ENCODE measurements at regions not wholly inside any gene's neighbourhood (a gene's known extent, or its start where the extent isn't known, plus 50 kb on each side); places are given as distances from the start of the nearest gene placed in this dataset.

DNA sequence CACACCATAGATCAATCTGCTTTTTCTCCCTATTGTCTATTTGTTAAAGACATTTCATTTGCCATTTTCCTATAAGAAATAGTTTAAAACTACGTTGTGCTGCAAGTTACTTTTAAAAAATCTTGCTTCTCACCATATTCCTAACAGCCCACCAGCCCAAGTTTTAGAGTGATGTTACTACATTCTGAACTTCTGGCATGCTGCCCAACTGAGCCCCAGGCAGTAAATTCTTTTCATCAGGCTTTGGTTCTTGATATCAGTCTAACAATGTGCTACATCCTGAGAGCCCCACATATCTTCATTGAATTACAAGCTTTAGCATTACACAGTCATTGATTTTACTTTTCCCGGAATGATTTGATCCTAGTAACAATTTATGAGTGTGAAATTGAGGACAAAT is 283.8 kb upstream of the IL1RAPL1 start:
- no peak overlapping the region for H3K27ac ChIP-seq (ENCODE audit: insufficient read depth in 1 of 2, low read depth in 1 of 2, low read length in 2 of 2, poor library complexity in 1 of 2, severe bottlenecking in 2 of 2)
- H3K36me3 ChIP-seq (ENCODE audit: control insufficient read depth in 4 of 4, insufficient read depth in 4 of 4, low read length in 3 of 4): no peaks in the 10 kb centered on the region
- ChIA-PET CTCF (no interaction called here), POLR2A (no interaction called here)
- H3K27me3 ChIP-seq (replicated peaks in 2 of 5; ENCODE audit: control insufficient read depth in 4 of 5, insufficient read depth in 5 of 5, low read length in 4 of 5): no peaks in the 10 kb centered on the region
- H3K4me1 ChIP-seq (ENCODE audit: control extremely low read depth in 1 of 4, control insufficient read depth in 4 of 4, insufficient read depth in 4 of 4, low read length in 3 of 4): no peaks in the 10 kb centered on the region
- H3K9me3 ChIP-seq (ENCODE audit: control extremely low read depth in 1 of 5, control insufficient read depth in 4 of 5, insufficient read depth in 2 of 5, low read depth in 1 of 5, low read length in 4 of 5): no peaks in the 10 kb centered on the region
- 75% methylated on average over 1 of the region's 2 CpGs for WGBS (ENCODE audit: insufficient coverage)
- H3K4me3 ChIP-seq (ENCODE audit: control insufficient read depth in 1 of 7, extremely low read depth in 1 of 7, insufficient read depth in 4 of 7, low read depth in 2 of 7, low read length in 6 of 7): no peak overlapping the region
- DNase-seq: no peak

DNA sequence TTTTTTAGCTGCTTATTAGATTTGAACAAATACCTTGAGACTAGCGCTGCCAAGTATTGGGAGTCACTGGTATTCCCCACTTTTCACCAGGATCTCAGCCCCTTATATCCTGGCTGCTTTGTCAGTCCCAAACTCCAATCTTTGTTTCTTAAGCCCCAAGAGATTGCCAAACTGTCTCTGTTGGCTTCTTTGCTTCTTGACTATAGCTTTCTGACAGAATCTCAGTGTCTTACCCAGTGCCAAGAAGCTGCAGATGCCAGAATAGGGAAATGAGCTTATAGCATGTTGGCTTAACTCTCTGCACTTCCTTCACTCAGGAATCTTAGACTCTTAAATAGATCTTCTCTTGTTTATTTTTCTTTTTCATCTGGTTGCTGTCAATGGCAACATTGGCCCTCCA is 297.5 kb upstream of the DCAF8L1 start:
- POLR2A ChIA-PET: no interaction called here
- Histone ChIP-seq H3K4me1 (ENCODE audit: control extremely low read depth in 1 of 4, control insufficient read depth in 4 of 4, insufficient read depth in 4 of 4, low read length in 3 of 4) (no peaks in the 10 kb centered on the region), H3K36me3 (ENCODE audit: control insufficient read depth in 4 of 4, insufficient read depth in 4 of 4, low read length in 3 of 4) (no peaks in the 10 kb centered on the region), H3K4me3 (ENCODE audit: control insufficient read depth in 1 of 7, extremely low read depth in 1 of 7, insufficient read depth in 4 of 7, low read depth in 2 of 7, low read length in 6 of 7) (no peak overlapping the region), H3K27me3 (replicated peaks in 2 of 5; ENCODE audit: control insufficient read depth in 4 of 5, insufficient read depth in 5 of 5, low read length in 4 of 5) (no peaks in the 10 kb centered on the region), H3K9me3 (ENCODE audit: control extremely low read depth in 1 of 5, control insufficient read depth in 4 of 5, insufficient read depth in 2 of 5, low read depth in 1 of 5, low read length in 4 of 5) (no peaks in the 10 kb centered on the region), H3K27ac (ENCODE audit: insufficient read depth in 1 of 2, low read depth in 1 of 2, low read length in 2 of 2, poor library complexity in 1 of 2, severe bottlenecking in 2 of 2) (no peak overlapping the region)
- WGBS (ENCODE audit: insufficient coverage): 82% methylated on average over 1 of the region's 1 CpG
- CTCF ChIA-PET: no interaction called here
- DNase-seq: no peak

DNA sequence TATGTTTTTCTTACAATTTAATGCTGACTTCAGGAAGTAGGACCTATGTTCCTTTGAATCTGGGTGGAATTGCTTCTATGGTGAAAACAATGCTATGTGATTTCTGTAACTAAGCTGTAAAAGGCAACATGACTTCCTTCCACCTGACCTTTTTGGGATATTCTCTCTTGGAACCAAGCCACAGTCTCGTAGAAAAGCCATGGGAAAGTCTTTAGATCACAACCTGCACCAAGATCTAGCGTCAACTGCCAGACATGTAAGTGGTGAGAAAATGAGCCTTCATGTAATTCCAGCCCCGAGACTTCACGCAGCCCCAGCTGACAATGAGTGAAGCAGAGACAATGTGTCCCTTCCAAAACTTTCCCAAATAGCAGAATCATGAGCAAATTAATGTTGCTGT is 297.0 kb upstream of the DCAF8L1 start:
- ChIA-PET POLR2A (no interaction called here), CTCF (no interaction called here)
- DNase-seq: no peak

DNA sequence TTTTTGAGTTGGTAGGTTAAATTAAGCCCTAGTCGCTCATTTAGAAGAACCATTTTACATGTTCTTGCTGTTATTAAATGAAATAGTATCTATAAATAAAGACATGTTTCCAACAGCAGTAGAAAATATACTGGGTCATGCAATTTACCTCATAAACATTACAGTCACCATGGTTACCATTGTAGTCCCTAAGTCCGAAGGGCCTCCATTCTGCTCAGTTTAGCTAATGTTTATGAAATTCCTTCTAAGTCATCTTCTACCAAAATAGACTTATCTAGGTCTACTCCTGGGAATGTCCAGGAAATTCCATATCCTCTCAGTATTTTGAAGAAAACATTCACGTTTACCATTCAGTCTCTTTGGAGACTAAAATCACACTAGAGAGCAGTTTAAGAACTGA is 292.5 kb upstream of the DCAF8L1 start:
- Histone ChIP-seq H3K27me3 (replicated peaks in 2 of 5; ENCODE audit: control insufficient read depth in 4 of 5, insufficient read depth in 5 of 5, low read length in 4 of 5) (no peaks in the 10 kb centered on the region), H3K9me3 (ENCODE audit: control extremely low read depth in 1 of 5, control insufficient read depth in 4 of 5, insufficient read depth in 2 of 5, low read depth in 1 of 5, low read length in 4 of 5) (no peaks in the 10 kb centered on the region), H3K27ac (ENCODE audit: insufficient read depth in 1 of 2, low read depth in 1 of 2, low read length in 2 of 2, poor library complexity in 1 of 2, severe bottlenecking in 2 of 2) (no peak overlapping the region), H3K36me3 (ENCODE audit: control insufficient read depth in 4 of 4, insufficient read depth in 4 of 4, low read length in 3 of 4) (no peaks in the 10 kb centered on the region), H3K4me3 (ENCODE audit: control insufficient read depth in 1 of 7, extremely low read depth in 1 of 7, insufficient read depth in 4 of 7, low read depth in 2 of 7, low read length in 6 of 7) (no peak overlapping the region), H3K4me1 (ENCODE audit: control extremely low read depth in 1 of 4, control insufficient read depth in 4 of 4, insufficient read depth in 4 of 4, low read length in 3 of 4) (no peaks in the 10 kb centered on the region)
- POLR2A ChIA-PET: no interaction called here
- CTCF ChIA-PET: no interaction called here
- no peak for DNase-seq
- WGBS (ENCODE audit: insufficient coverage): 52% methylated on average over 2 of the region's 3 CpGs

More for the DNA sequence above, 297.0 kb upstream of the DCAF8L1 start:
- Histone ChIP-seq H3K36me3 (ENCODE audit: control insufficient read depth in 4 of 4, insufficient read depth in 4 of 4, low read length in 3 of 4) (no peaks in the 10 kb centered on the region), H3K27ac (ENCODE audit: insufficient read depth in 1 of 2, low read depth in 1 of 2, low read length in 2 of 2, poor library complexity in 1 of 2, severe bottlenecking in 2 of 2) (no peak overlapping the region), H3K4me1 (ENCODE audit: control extremely low read depth in 1 of 4, control insufficient read depth in 4 of 4, insufficient read depth in 4 of 4, low read length in 3 of 4) (no peaks in the 10 kb centered on the region), H3K4me3 (ENCODE audit: control insufficient read depth in 1 of 7, extremely low read depth in 1 of 7, insufficient read depth in 4 of 7, low read depth in 2 of 7, low read length in 6 of 7) (no peak overlapping the region), H3K9me3 (ENCODE audit: control extremely low read depth in 1 of 5, control insufficient read depth in 4 of 5, insufficient read depth in 2 of 5, low read depth in 1 of 5, low read length in 4 of 5) (no peaks in the 10 kb centered on the region), H3K27me3 (replicated peaks in 2 of 5; ENCODE audit: control insufficient read depth in 4 of 5, insufficient read depth in 5 of 5, low read length in 4 of 5) (no peaks in the 10 kb centered on the region)
- 65% methylated on average over 4 of the region's 4 CpGs for WGBS (ENCODE audit: insufficient coverage)

DNA sequence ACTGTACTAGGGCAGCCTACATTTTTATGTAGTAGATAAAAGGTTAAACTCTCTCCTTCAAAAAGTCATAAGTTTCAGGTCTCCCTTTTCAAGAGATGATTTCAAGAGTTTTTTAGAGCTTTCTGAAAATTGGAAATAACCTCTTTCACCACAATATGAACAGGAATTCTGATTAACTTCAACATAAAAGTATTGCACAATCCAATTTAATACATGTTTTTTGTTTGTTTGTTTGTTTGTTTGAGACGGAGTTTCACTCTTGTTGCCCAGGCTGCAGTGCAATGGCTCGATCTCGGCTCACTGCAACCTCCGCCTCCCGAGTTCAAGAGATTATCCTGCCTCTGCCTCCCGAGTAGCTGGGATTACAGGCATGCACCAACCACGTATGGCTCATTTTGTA is 265.4 kb upstream of the DCAF8L1 start:
- WGBS (ENCODE audit: insufficient coverage): 96% methylated on average over 4 of the region's 7 CpGs
- ChIA-PET POLR2A (no interaction called here), CTCF (no interaction called here)

DNA sequence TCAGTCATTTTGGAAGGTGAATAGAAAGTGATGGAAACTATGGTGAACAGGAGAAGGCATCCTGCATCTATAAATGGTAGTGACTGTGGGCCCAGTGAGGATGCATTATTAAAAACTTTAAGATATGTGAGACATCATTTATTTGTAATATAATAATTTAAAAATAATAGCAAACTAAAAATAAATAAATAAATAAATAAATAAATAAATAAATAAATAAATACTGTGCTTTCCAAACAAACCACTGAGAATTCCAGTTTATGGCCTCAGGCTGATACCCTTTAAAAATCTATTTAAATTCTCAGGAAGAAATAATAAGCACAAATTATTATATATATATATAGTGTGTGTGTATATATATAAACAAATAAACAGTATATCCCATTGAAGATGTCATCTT is 248.0 kb upstream of the DCAF8L1 start:
- no peak overlapping the region for H3K27ac ChIP-seq (ENCODE audit: insufficient read depth in 1 of 2, low read depth in 1 of 2, low read length in 2 of 2, poor library complexity in 1 of 2, severe bottlenecking in 2 of 2)
- no peaks in the 10 kb centered on the region for H3K4me1 ChIP-seq (ENCODE audit: control extremely low read depth in 1 of 4, control insufficient read depth in 4 of 4, insufficient read depth in 4 of 4, low read length in 3 of 4)
- H3K36me3 ChIP-seq (ENCODE audit: control insufficient read depth in 4 of 4, insufficient read depth in 4 of 4, low read length in 3 of 4): no peaks in the 10 kb centered on the region
- H3K27me3 ChIP-seq (replicated peaks in 2 of 5; ENCODE audit: control insufficient read depth in 4 of 5, insufficient read depth in 5 of 5, low read length in 4 of 5): no peaks in the 10 kb centered on the region
- POLR2A ChIA-PET: no interaction called here
- no peak for DNase-seq
- CTCF ChIA-PET: no interaction called here
- H3K9me3 ChIP-seq (ENCODE audit: control extremely low read depth in 1 of 5, control insufficient read depth in 4 of 5, insufficient read depth in 2 of 5, low read depth in 1 of 5, low read length in 4 of 5): no peaks in the 10 kb centered on the region
- H3K4me3 ChIP-seq (ENCODE audit: control insufficient read depth in 1 of 7, extremely low read depth in 1 of 7, insufficient read depth in 4 of 7, low read depth in 2 of 7, low read length in 6 of 7): no peak overlapping the region

More for the DNA sequence above, 265.4 kb upstream of the DCAF8L1 start:
- no peaks in the 10 kb centered on the region for H3K9me3 ChIP-seq (ENCODE audit: control extremely low read depth in 1 of 5, control insufficient read depth in 4 of 5, insufficient read depth in 2 of 5, low read depth in 1 of 5, low read length in 4 of 5)
- H3K27ac ChIP-seq (ENCODE audit: insufficient read depth in 1 of 2, low read depth in 1 of 2, low read length in 2 of 2, poor library complexity in 1 of 2, severe bottlenecking in 2 of 2): no peak overlapping the region
- no peaks in the 10 kb centered on the region for H3K36me3 ChIP-seq (ENCODE audit: control insufficient read depth in 4 of 4, insufficient read depth in 4 of 4, low read length in 3 of 4)
- H3K4me1 ChIP-seq (ENCODE audit: control extremely low read depth in 1 of 4, control insufficient read depth in 4 of 4, insufficient read depth in 4 of 4, low read length in 3 of 4): no peaks in the 10 kb centered on the region
- DNase-seq: no peak
- no peaks in the 10 kb centered on the region for H3K27me3 ChIP-seq (replicated peaks in 2 of 5; ENCODE audit: control insufficient read depth in 4 of 5, insufficient read depth in 5 of 5, low read length in 4 of 5)
- no peak overlapping the region for H3K4me3 ChIP-seq (ENCODE audit: control insufficient read depth in 1 of 7, extremely low read depth in 1 of 7, insufficient read depth in 4 of 7, low read depth in 2 of 7, low read length in 6 of 7)

DNA sequence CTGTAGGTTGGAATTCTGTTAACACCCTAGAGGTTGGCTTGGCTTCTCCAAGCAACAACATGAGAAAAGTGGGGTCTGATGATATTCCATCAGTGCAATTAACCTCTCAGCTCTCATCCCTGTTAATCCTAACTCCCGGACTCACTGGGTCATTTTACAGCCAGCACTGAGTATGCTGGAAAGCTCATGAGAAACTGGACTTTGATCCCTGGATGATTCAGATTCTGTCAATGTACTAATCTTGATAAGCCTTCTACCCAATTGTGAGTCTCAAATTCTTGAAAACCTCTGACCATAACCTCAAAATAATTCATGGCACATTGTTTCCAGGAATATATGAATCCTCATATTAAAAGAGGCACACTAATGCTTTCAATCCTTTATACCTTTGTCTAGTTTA is 244.3 kb upstream of the DCAF8L1 start:
- Histone ChIP-seq H3K9me3 (ENCODE audit: control extremely low read depth in 1 of 5, control insufficient read depth in 4 of 5, insufficient read depth in 2 of 5, low read depth in 1 of 5, low read length in 4 of 5) (no peaks in the 10 kb centered on the region), H3K27ac (ENCODE audit: insufficient read depth in 1 of 2, low read depth in 1 of 2, low read length in 2 of 2, poor library complexity in 1 of 2, severe bottlenecking in 2 of 2) (no peak overlapping the region), H3K4me3 (ENCODE audit: control insufficient read depth in 1 of 7, extremely low read depth in 1 of 7, insufficient read depth in 4 of 7, low read depth in 2 of 7, low read length in 6 of 7) (no peak overlapping the region), H3K36me3 (ENCODE audit: control insufficient read depth in 4 of 4, insufficient read depth in 4 of 4, low read length in 3 of 4) (no peaks in the 10 kb centered on the region), H3K4me1 (ENCODE audit: control extremely low read depth in 1 of 4, control insufficient read depth in 4 of 4, insufficient read depth in 4 of 4, low read length in 3 of 4) (no peaks in the 10 kb centered on the region), H3K27me3 (replicated peaks in 2 of 5; ENCODE audit: control insufficient read depth in 4 of 5, insufficient read depth in 5 of 5, low read length in 4 of 5) (no peaks in the 10 kb centered on the region)
- POLR2A ChIA-PET: no interaction called here
- DNase-seq: no peak
- WGBS (ENCODE audit: insufficient coverage): 80% methylated on average over 1 of the region's 1 CpG
- CTCF ChIA-PET: no interaction called here

DNA sequence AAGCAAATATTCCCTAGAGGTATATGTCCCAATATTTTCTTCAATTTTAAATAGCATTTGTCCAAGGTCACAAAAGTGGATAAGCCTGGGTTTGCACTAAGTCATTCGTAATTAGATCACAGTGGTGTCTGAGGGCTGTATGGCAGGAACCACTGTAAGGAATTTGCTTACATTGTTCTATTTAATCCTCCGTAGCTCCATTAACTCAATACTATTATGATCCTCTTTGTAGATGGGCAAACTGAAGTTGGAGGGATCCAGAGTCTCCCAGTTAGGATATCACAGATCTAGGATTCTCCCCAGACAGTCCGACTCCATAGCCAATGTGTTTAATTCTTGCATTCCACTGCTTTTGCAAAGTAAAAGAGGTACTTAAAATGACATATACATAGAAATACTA is 242.7 kb upstream of the DCAF8L1 start:
- Histone ChIP-seq H3K4me1 (ENCODE audit: control extremely low read depth in 1 of 4, control insufficient read depth in 4 of 4, insufficient read depth in 4 of 4, low read length in 3 of 4) (no peaks in the 10 kb centered on the region), H3K27me3 (replicated peaks in 2 of 5; ENCODE audit: control insufficient read depth in 4 of 5, insufficient read depth in 5 of 5, low read length in 4 of 5) (no peaks in the 10 kb centered on the region), H3K9me3 (ENCODE audit: control extremely low read depth in 1 of 5, control insufficient read depth in 4 of 5, insufficient read depth in 2 of 5, low read depth in 1 of 5, low read length in 4 of 5) (no peaks in the 10 kb centered on the region), H3K27ac (ENCODE audit: insufficient read depth in 1 of 2, low read depth in 1 of 2, low read length in 2 of 2, poor library complexity in 1 of 2, severe bottlenecking in 2 of 2) (no peak overlapping the region), H3K36me3 (ENCODE audit: control insufficient read depth in 4 of 4, insufficient read depth in 4 of 4, low read length in 3 of 4) (no peaks in the 10 kb centered on the region), H3K4me3 (ENCODE audit: control insufficient read depth in 1 of 7, extremely low read depth in 1 of 7, insufficient read depth in 4 of 7, low read depth in 2 of 7, low read length in 6 of 7) (no peak overlapping the region)
- no CpG with 5 or more reads among the region's 3 CpGs for WGBS (ENCODE audit: insufficient coverage)
- DNase-seq: no peak
- POLR2A ChIA-PET: interaction anchor here (0.7 kb wide), 1 partner anchor 27 kb away, joined by 3 read pairs; no protein-coding TSS in a partner anchor
- CTCF ChIA-PET: no interaction called here

Measured in common myeloid progenitor, CD34-positive (primary cell).